NOMO-1 (cell line): ENCODE measurements at regions not wholly inside any gene's neighbourhood (a gene's known extent, or its start where the extent isn't known, plus 50 kb on each side); places are given as distances from the start of the nearest gene placed in this dataset.

Source experiments
- DNase-seq, 2 experiments: peaks; one replicate each; lab custom pipeline; 2025; ENCODE audit not compliant: unreplicated experiment in 2 of 2; lab: John Stamatoyannopoulos, UW

DNA sequence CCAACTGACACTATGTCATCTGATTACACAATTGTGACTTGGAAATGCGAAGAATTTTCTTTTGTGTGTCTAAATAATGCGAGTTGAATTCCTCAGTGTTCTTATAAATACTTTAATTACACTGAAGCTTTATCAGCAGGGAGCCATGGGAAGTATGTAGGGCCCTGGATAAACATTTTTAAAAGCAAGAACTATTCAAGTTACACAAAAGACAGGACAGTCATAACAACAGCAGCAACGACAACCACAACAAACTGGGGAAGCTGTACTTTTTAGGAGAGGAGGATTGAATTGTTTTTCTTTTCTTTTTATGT is 250.3 kb upstream of the ZNF608 start:
- DNase-seq: no peak

DNA sequence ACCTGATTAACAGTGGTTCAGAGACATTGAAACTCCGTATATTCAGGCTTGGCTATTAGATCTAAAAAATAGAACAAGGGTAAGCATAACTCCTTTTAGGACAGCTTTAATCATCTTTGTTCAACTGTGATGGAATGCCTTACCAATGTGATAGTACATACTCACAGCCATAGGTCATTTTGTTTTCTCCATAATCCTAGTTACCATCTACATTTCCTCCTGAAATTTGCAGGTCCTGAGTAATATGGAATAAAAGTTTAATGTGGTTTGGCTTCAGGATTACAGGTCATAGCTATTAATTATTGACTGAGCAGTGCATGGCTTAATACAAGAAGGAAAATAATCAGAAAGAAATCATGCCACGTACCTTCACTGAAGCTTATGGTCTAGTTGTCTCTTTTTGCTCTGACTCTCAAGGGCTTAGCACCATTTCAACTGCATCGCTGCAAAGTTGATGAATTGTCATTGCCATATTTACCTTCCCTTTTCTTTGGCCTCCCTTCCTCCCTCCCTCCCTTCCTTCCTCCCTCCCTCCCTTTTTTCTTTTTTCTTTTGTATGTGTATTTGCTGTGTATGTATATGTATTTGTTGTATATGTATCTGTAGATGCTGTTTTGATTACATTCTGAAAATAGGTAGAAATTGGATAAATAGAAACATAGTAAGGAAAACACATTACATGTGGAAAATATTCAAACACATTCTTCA is 250.9 kb upstream of the ZNF608 start:
- no peak for DNase-seq

DNA sequence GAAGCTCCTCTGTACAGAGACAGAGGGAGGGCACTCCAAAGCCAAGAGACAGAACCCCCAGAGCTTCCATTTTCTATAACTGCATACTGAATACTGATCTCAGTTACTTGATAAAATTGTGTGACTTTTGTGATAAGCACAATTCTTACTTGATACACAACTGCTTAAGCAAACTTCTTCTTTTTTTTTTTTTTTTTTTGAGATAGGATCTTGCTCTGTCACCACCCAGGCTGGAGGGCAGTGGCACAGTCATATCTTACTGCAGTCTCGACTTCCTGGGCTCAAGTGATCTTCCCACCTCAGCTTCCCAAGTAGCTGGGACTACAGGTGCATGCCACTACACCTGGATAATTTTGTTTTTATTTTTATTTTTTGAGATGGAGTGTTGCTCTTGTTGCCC is 252.1 kb upstream of the ZNF608 start:
- no peak for DNase-seq

DNA sequence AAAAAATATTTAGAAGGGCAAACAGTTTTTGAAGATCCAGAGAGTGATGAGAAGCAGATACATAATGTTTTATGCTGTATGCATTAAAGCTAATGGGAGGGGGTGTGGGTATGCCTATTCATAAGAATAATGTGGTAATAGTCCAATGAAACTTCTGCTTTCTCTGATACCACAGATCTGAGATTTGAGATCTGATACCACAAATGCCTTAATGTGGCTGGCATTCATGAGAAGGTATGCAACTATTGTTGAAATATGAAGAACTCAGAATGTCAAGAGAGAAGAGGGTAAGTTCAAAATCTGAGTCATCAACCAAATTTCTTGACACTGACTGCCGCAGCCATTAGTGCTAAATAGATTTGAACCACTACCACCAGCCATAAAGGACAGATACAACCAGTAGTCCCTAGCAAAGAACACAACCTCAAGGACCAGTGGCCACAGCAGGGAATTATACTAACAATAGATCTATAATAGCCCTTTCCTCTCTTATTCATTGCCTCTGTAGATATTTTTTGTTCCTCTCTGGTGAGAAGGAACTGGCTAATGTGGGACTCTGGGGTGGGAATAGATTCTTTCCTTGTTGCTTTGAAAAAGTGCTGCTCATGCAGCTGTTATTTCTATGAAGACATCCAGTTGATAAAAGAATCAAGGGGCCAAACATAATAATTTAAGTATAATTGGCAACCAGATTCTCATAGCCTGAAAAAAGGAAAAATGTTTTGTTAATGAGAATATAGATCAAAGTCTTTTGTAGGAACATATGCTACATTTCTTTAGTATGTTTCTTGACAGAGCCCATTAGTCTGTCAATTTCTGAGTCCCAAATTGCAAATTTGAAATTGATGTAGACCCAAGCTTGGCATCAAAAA is 256.5 kb upstream of the ZNF608 start:
- DNase-seq: peak in 1 of 2 experiments; percentile 56

DNA sequence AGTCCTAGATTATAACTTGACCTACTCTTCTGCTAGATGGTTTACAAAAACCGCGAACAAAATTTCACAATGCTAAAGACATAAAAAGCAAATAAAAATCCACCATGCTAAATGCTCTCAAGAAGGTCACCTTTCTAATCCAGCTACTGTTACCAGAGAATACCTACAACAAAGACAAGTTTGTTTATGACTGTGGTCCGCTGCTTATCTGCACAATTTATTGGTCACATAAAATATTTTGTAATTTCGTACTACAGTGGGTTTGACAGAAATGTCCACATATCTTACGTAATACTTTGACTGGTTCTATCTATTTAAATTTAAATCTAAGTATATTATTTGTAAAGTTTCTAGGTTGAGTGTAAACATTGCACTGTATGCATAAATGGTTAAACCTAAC is 257.6 kb upstream of the ZNF608 start:
- peak in 1 of 2 experiments; percentile 23 for DNase-seq

DNA sequence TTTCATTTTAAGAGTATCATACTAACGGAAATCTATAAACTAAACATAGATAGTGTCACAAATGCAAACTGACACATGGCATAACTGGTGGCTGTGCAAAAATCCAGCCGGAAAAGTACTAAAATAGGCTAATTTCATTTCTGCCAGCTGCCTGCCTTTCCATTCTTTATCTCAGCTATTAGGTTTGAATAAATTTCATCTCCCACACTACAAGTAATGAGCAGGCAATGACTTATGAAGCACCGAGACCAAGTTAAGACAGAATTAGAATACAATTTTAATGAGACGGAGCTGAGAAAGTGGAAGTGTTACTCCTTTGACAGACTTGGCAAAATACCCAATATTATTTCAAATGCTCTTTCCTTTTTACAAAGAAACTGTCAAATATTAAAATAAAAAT is 258.8 kb upstream of the ZNF608 start:
- peak in 1 of 2 experiments; percentile 6 for DNase-seq

DNA sequence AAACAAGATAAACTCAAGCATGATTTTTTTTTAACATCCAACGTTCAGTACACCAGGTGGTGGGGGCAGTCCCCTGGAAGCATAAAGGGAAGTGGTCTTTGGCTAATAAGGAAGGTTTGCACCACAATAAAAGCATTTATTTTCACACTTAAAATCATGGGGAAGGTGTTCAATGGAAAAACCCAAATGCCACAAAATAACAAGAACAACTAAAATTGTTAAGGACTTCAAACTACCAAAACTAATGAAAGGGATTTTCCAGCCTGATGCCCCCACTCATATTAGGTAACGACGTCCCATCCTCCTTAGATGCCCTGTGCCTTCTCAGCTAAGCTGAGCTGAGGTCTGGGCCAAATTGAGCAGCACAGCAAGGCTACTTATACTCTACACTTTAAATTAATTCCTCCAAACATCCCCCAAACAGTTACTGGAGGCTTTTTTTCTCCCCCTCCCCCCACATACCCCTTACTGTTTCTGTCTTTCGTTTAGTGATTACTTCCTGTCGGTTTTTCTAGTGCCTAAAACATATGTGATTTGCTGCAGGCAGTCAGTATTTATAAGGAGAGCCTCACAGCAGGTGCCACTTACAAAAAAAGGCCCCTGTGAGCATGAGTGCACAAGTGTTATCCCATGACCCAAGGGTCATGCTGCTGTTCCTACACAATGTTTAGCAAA is 259.7 kb upstream of the ZNF608 start:
- DNase-seq: no peak

DNA sequence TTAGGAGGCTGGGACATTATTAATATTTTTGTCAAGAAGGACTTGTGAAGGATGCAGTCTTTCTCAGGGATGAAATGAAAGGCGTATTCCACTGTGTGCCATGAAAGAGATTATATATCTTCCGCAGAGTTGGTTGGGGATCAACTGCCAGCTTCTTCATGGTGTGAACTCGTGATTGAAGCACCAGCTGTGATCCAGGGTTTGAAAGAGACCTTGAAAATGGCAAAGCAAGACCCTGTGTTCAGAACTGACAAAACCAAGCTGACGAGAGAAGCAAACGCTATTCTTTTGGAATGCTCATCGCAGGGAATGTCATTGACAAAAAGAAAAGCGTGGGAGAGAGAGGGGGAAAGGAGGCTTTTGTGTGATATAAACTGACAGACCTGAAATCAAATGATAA is 263.9 kb upstream of the ZNF608 start:
- no peak for DNase-seq

DNA sequence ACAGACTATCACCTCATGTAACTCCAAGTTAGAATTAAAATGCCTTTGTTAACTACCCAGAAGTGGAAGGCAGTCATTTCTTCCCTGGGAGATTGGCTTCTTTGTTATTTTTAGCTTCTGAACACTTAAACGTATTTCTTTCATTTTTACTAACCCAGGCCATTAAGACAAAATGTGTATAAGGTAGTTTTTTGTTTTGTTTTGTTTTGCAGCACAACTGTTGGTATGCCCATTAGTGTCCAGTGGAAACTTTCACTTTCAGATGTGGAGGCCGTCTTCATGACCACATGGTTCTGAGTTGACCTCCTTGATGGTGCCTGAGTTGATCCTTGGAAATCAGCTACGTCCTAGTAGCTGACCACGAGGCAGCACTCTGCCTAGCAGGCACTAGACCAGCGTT is 264.6 kb upstream of the ZNF608 start:
- DNase-seq: no peak

DNA sequence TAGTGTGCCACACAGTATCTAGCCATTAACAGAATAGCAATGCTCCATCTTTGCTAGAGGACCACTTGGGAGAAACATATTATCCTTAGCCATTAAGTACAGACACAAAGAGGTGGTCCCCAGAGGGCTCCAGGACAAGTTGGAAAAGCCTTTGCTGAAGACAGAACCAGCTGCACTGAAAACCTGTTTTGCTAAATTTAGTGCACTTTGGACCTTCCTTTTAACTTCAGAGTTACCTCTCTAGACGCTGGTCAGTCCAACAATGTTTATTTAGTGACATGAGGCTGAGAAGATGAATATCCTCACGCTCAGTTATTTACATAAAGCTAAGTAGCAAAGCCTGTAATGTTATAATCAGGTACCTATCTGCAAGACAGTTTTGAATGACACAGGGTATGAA is 265.0 kb upstream of the ZNF608 start:
- DNase-seq: no peak

DNA sequence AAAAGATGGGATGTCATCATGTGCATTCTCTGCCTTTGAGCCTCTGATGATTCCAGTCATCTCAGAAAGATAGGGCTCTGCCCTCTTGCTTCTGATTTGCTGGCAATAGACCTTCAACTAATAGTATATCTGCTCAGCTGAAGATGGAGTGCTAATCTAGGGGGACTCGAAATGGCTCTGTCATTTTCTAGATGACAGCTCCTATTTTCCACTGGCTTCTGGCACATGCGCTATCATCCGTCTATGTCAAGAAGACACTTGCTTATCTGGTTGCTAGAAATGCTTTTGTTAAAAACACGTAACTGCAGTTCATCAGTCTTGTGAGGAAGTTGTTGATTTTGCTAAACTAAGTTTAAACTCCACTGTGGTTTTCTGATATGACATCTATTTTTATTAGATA is 265.5 kb upstream of the ZNF608 start:
- no peak for DNase-seq

DNA sequence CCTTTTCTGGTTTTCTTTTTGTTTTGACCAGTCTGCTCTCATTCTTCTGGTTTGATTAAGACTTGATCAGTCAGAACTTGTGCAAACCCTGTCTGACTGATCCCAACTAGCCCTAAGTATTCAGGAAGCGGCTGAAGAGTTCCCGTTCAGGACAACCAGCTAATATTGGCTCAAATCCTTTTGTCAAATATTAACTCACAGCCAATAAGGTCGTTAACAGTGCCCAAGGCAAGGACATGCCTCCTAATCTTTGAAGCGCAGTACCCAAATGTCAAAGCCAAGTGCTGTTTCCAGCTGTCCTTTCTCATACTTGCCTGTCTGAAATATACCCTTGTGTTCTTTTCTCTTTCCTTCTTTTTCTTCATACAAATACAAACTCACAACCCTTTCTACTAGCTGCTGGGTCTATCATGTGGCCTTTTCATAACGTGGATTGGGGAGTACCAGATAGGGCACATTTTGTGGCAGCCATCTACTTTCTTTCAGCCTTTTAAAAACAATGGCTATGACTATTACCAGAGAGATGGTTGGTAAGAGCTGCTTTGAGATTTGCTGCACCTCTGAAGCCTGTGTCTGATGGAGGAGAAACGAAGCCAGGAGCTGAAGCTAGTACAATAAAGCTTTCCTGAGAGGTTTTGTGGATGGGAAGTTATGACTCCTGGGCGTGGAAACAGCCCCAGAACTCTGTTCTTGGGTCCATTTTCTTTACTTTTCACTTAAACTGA is 266.4 kb upstream of the ZNF608 start:
- no peak for DNase-seq

DNA sequence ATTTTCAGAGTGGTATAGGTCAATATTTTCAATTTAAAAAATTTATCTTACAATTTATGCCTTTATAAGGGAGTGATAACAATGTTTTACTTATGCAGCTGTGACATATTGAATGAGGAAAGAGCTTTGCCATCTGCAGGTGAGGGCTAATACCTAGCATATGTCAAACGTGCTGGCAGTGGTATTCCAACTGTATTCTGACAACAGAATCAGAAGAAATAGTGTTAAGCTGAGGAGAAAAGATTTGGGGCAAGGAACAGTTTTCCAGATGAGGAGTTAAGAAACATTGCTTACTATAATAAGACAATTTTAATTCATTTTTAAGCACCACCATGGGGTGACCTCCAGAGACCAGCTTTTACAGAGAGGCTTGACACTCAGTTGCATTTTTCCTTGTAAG is 267.8 kb upstream of the ZNF608 start:
- DNase-seq: no peak

DNA sequence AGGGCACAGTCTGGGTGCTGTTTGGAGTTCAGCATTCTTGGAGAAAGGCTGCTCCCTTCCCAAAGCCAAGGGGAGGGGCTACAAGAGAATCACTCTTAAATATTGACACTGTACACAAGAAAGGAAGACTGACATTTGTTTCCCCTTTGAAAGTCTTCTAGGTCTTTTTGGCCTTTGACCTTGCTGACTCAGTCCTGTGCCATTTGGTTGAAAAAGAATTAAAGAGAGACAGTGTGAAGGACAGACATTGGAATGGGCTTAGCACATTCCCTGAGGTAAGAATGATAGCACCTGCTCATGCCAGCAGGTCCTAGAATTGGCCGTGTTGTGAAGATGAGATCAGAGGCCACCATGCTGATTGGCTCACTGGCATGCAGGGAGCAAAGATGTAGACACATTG is 271.4 kb upstream of the ZNF608 start:
- DNase-seq: no peak

DNA sequence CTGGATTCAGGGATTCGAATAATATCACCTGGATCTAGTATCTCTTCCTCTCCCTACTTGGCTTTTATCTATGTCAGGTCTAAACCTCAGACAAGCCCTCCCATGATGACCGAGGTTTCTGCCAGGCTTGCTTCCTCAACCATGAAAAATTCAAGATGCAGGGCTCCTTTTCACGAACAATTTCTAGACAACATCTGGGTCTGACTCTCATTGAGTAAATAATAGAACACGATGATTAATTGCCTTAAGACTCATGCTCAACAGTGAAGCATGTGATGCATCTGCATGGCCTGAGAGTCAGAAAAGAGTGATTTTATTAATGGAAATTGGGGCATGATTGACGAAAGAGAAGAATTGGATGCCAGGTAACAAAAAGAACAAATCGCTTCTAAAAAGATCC is 277.2 kb upstream of the ZNF608 start:
- no peak for DNase-seq

DNA sequence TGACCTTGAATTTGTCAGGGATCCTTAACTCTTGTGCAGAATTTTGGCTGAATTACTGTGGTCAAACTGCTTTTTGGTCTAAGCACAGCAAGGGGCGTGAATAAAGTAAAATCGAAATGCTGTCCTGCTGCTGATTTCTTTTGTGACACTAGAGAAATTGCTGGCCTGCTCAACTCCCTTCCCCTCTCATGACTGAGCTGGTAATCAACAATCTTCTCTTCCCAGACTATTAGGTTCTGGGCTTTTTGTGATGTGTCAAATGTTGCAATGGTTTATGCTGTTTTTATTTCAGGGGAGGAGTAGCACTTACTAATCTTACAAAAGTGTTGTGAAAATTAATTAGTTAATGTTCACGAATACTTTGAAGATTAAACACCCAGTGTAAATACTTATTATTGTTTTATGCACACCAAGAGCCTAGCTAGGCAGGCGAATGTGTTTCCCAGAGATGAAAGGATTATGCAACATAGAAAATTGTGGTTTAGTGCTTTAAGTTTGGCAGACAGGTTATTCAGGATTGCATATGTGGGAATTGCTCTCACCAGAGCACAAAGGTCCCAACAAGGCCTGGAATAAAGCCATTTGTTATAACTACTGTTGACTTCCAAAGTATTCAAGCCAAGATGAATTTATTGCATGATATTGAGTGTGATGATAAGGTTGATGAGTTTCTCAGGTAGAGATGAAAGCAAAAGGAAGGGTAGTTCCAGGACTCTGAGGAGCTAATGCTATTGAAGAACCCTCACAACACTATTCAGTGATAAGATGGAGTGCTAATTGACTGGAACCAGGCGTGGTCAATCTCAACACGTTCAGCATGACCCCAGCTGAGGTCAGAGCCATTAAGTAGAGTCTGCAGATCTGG is 280.7 kb upstream of the ZNF608 start:
- no peak for DNase-seq

DNA sequence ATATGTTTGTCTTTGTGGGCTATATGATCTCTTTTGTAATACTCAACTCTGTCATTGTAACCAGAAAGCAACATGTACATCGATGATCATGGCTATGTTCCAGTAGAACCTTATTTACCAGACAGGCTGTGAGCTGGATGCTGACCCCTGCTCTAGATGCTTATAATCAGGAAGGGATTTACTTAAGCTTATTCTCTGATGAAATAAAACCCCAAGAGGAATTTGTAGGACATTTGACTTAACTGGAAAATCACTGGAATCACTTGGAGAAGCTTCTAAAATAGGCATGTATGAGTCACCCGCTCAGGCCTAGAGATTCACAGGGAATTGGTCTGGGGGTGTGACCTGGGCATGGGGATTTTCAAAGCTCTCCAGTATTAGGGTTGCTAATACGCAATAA is 285.8 kb upstream of the ZNF608 start:
- DNase-seq: no peak

DNA sequence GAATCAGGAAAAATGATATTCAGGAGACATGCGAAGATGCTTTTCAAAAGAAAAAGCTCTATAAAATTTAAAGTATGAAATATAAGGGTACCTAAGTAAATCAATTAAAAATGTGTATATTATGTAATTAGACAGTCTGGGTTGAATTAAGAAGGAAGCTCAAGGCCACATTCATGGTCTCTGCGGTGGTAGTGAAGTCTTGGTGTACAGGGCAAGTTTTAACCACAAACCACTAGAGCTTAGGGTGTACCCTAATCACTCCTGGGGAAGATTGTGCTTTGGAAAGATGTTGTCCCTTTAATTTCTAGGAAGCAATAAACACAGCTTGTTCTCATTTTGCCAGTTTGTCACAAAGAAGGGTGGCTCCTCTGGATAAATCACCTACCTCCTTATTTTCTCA is 287.2 kb upstream of the ZNF608 start:
- DNase-seq: no peak

DNA sequence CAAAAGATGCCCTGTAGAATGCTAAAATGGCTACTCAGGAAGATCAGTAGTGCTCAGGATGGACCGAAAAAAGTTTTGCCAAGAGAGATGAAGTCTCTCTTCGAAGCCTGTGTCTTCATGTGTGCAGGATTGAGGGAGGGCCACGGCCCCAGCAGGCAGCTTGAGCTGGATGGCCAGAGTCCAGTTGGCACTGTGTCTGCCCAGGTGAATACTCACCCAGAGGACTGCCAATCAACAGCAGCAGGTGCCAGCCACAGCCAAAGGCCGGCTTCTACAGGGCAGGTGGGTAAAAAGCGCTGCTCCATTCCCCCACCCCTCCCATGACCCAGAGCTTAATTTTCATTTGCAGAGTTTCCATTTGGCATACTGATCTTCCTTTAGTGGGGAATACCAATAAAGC is 287.9 kb upstream of the ZNF608 start:
- no peak for DNase-seq

DNA sequence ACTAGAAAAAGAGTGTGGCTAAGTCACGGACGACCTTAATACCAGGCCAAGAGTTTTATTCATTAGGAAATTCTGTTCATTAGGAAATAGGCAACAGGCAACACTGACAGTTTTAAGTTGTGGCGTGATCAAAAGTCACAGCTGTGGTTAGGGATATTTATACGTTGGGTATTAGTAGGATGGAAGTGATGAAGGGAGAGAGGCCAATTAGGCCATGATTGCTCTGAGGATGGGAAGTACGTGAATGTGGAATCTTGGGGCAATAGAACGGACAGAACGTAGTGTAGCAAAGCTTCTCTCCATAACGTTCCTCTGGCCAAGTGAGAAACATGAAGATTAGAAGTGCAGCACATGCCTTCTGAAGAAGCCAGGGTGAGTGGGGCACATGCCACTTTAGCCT is 290.1 kb upstream of the ZNF608 start:
- no peak for DNase-seq
